ENCODE measurements at regions not wholly inside any gene's neighbourhood (a gene's known extent, or its start where the extent isn't known, plus 50 kb on each side); places are given as distances from the start of the nearest gene placed in this dataset.

DNA sequence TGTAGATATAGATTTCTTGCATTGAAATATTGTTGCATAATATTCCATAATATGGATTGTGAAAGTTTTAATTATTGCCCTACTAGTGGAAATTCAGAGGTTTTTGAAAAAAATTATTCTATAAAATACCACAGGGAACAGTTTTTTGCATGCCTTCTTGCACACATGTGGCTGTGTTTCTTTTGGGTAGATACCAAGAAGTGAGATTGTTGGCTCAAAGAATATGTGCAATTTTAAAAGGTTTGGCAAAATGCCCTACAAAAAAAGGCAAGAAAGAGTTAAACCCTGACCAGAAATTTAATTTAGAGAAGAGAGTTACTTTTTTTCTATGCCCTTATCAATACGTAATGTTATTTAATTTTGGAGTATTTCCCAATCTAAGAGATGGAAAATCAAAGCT is 270.8 kb upstream of the DAPK1 start:
- intact Hi-C loops (cut with DNase I): no loop called here
- no peaks in the 10 kb centered on the region for H3K4me1 ChIP-seq

DNA sequence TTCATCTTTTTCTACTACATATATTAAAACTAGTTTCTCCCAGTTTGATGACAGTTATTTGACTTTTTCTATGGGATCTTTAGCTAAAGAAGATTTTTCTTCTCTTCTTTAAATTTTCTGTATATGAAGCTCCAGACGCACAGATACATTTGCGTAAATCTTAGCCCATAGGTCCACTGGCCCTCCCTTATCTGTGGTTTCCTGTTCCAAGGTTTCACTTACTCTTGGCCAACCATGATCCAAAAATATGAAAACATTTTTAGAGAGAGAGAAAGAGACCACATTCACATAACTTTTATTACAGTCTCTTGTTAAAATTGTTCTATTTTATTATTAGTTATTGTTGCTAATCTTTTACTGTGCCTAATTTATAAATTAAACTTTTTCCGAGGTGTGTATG is 270.2 kb upstream of the DAPK1 start:
- TF ChIP-seq, protein P1, sequence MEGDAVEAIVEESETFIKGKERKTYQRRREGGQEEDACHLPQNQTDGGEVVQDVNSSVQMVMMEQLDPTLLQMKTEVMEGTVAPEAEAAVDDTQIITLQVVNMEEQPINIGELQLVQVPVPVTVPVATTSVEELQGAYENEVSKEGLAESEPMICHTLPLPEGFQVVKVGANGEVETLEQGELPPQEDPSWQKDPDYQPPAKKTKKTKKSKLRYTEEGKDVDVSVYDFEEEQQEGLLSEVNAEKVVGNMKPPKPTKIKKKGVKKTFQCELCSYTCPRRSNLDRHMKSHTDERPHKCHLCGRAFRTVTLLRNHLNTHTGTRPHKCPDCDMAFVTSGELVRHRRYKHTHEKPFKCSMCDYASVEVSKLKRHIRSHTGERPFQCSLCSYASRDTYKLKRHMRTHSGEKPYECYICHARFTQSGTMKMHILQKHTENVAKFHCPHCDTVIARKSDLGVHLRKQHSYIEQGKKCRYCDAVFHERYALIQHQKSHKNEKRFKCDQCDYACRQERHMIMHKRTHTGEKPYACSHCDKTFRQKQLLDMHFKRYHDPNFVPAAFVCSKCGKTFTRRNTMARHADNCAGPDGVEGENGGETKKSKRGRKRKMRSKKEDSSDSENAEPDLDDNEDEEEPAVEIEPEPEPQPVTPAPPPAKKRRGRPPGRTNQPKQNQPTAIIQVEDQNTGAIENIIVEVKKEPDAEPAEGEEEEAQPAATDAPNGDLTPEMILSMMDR (IDR thresholded peaks at IDR 0.05): no peak
- no peak for DNase-seq
- intact Hi-C loops (cut with DNase I): no loop called here
- no peak overlapping the region for H3K4me3 ChIP-seq
- H3K27me3 ChIP-seq: no peaks in the 10 kb centered on the region
- no peaks in the 10 kb centered on the region for H3K4me1 ChIP-seq
- H3K27ac ChIP-seq: no peak overlapping the region
- no peak overlapping the region for H3K9ac ChIP-seq (ENCODE audit: low read depth in 2 of 2, low read length in 2 of 2)
- H3K9me3 ChIP-seq: no peaks in the 10 kb centered on the region
- no peaks in the 10 kb centered on the region for H3K36me3 ChIP-seq

More for the DNA sequence above, 270.8 kb upstream of the DAPK1 start:
- Histone ChIP-seq H3K36me3 (no peaks in the 10 kb centered on the region), H3K27ac (no peak overlapping the region), H3K9ac (ENCODE audit: low read depth in 2 of 2, low read length in 2 of 2) (no peak overlapping the region), H3K9me3 (no peaks in the 10 kb centered on the region), H3K27me3 (no peaks in the 10 kb centered on the region), H3K4me3 (no peak overlapping the region)
- TF ChIP-seq, protein P1 (IDR thresholded peaks at IDR 0.05): no peak
- no peak for DNase-seq

DNA sequence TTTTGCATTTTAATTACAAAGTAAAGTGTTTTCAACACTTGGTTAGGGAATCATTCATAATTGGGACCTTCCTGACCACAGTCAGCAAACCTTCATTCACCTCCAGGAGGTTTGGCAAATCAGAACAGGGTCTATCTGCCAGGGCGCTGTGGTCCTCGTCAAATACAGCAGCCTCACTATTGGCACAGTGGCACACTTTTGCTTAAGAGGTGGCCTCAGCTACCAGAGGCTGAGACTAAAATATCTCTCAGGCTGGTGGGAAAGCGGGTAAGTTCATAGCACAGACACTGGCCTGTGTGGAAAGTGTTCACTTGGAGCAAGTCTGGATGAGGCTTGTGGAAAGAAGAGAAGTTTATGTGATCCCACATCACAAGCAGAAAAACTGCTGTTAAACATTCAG is 268.6 kb upstream of the DAPK1 start:
- intact Hi-C loops (cut with DNase I): no loop called here
- Histone ChIP-seq H3K4me3 (no peak overlapping the region), H3K9me3 (no peaks in the 10 kb centered on the region), H3K27me3 (no peaks in the 10 kb centered on the region), H3K4me1 (no peaks in the 10 kb centered on the region), H3K36me3 (no peaks in the 10 kb centered on the region), H3K27ac (no peak overlapping the region), H3K9ac (ENCODE audit: low read depth in 2 of 2, low read length in 2 of 2) (no peak overlapping the region)
- TF ChIP-seq, protein P1 (IDR thresholded peaks at IDR 0.05): no peak
- DNase-seq: no peak

DNA sequence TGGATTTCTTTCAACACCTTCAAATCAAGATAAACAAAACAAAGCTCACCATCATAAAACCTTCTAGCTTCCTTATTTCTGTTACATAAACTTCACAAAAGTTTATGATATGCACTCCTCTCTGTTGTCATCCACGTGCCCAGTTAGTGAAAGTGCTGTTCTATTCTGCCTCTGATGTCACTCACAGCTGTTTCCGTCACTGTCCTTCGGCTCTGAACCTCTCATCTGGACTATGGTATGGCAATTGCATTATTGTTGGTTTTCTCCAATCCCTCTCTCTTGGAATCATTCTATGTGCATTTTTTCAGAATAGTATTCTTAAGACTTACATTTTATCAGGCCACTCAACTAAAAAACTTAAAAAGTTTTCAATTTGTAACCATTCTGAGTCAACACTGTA is 264.2 kb upstream of the DAPK1 start:
- TF ChIP-seq, protein P1 (IDR thresholded peaks at IDR 0.05): no peak
- H3K4me1 ChIP-seq: no peaks in the 10 kb centered on the region
- no peak overlapping the region for H3K4me3 ChIP-seq
- DNase-seq: no peak
- H3K36me3 ChIP-seq: no peaks in the 10 kb centered on the region
- no peak overlapping the region for H3K9ac ChIP-seq (ENCODE audit: low read depth in 2 of 2, low read length in 2 of 2)
- H3K27ac ChIP-seq: no peak overlapping the region
- no peaks in the 10 kb centered on the region for H3K27me3 ChIP-seq
- intact Hi-C loops (cut with DNase I): no loop called here
- no peaks in the 10 kb centered on the region for H3K9me3 ChIP-seq

DNA sequence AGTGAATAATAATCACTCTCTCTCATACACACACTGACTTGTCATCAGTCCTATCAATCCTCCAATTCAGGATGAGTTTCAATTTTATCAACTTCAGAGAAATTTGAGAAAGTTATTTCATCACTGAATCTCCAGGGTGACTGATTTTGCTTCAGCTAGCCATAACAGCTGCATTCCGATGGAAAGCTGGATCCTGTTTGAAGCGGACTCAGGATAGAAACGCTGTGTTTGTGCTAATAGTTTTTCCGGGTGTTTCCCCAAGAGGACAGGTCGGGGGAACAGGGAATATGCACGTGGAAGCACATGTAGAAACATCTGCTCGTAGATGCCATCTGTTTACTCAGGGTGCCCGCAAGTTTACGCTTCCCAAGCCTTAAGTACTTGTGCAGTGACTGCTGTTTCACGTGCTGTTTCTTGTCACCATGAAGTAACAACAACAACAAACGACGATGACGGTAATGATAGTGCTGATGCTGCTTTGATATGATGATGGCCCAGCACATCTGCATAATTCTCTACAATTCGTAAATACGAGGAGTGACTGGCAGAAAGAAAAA is 263.7 kb upstream of the DAPK1 start:
- TF ChIP-seq, protein P1 (IDR thresholded peaks at IDR 0.05): no peak
- Histone ChIP-seq H3K36me3 (no peaks in the 10 kb centered on the region), H3K27me3 (no peaks in the 10 kb centered on the region), H3K9me3 (no peaks in the 10 kb centered on the region), H3K4me3 (no peak overlapping the region), H3K4me1 (no peaks in the 10 kb centered on the region), H3K9ac (ENCODE audit: low read depth in 2 of 2, low read length in 2 of 2) (no peak overlapping the region), H3K27ac (no peak overlapping the region)
- DNase-seq: no peak
- intact Hi-C loops (cut with DNase I): no loop called here
